ENCODE measurements at regions not wholly inside any gene's neighbourhood (a gene's known extent, or its start where the extent isn't known, plus 50 kb on each side); places are given as distances from the start of the nearest gene placed in this dataset.

GRCh38 chr9:14532456-14533115 lies 160.6 kb downstream of the ZDHHC21 start:
- Histone ChIP-seq H2BK5ac (ENCODE audit: low read depth, low read length) (no peak overlapping the region; the same call in 1 of the 2 replicates), H2BK20ac (ENCODE audit: low read length) (no peak overlapping the region; the same call in 1 of the 2 replicates), H3K23me2 (ENCODE audit: low read depth, low read length) (no peaks in the 10 kb centered on the region), H3K36me3 (ENCODE audit: control insufficient read depth in 2 of 4, insufficient read depth in 4 of 4, low read length in 3 of 4) (no peaks in the 10 kb centered on the region), H3K79me1 (ENCODE audit: low read depth, low read length) (no peaks in the 10 kb centered on the region), H2AK5ac (ENCODE audit: low read depth, low read length) (0 out of 2 replicates have a peak overlapping the region, but pooled peaks have one; percentile 26), H3K23ac (ENCODE audit: insufficient read length) (no peak overlapping the region), H3K18ac (ENCODE audit: extremely low read depth, low read length) (no peak overlapping the region), H3K27me3 (replicated peaks in 1 of 4; ENCODE audit: control insufficient read depth in 3 of 4, extremely low read depth in 1 of 4, insufficient read depth in 3 of 4, low read length in 3 of 4) (no peaks in the 10 kb centered on the region; a peak in 1 of 7 replicates), H3K4me3 (ENCODE audit: extremely low read depth in 1 of 4, insufficient read depth in 2 of 4, low read depth in 3 of 4, low read length in 4 of 4) (no peak overlapping the region), H2BK120ac (replicated peaks; ENCODE audit: low read depth, low read length) (no peak overlapping the region), H3K4ac (replicated peaks; ENCODE audit: insufficient read length, low read depth, low read length) (no peak overlapping the region), H3K27ac (ENCODE audit: low read depth, low read length) (no peak overlapping the region), H3K4me2 (ENCODE audit: insufficient read depth in 1 of 2, low read depth in 2 of 2, low read length in 2 of 2) (no peak overlapping the region), H3K9me3 (ENCODE audit: insufficient read depth in 2 of 2, low read depth in 1 of 2, low read length in 1 of 2) (no peaks in the 10 kb centered on the region), H4K8ac (ENCODE audit: extremely low read depth, insufficient read depth, low read length) (no peak overlapping the region), H3K14ac (ENCODE audit: insufficient read length) (no peak overlapping the region), H2BK15ac (ENCODE audit: low read length) (no peak overlapping the region; the same call in 1 of the 2 replicates), H4K20me1 (replicated peaks in 1 of 2; ENCODE audit: control insufficient read depth in 1 of 2, insufficient read depth in 2 of 2, low read length in 2 of 2) (no peaks in the 10 kb centered on the region), H4K91ac (replicated peaks; ENCODE audit: insufficient read length, low read length) (peak overlapping the region; percentile 79), H3K4me1 (replicated peaks in 1 of 4; ENCODE audit: control insufficient read depth in 3 of 4, insufficient read depth in 4 of 4, low read length in 3 of 4) (peaks cover 2 to 23% (median 10%) of the 10 kb centered on the region in 4 experiments), H2AFZ (ENCODE audit: low read length) (0 out of 2 replicates have a peak overlapping the region, but pooled peaks have one; percentile 6), H4K5ac (ENCODE audit: insufficient read length, low read depth, low read length) (no peak overlapping the region), H3K79me2 (ENCODE audit: control insufficient read depth in 1 of 2, insufficient read depth in 2 of 2, low read length in 2 of 2) (no peaks in the 10 kb centered on the region), H2BK12ac (ENCODE audit: low read depth, low read length) (no peak overlapping the region), H3K9ac (replicated peaks in 1 of 4; ENCODE audit: extremely low read depth in 1 of 4, low read depth in 3 of 4, low read length in 3 of 4) (no peak overlapping the region), H3K56ac (replicated peaks; ENCODE audit: insufficient read length, low read depth, low read length) (no peak overlapping the region)
- ChIA-PET CTCF (ENCODE audit: partially characterized antibody) (interaction anchor here (1.2 to 2.2 kb wide), 4 partner anchors 15 to 236 kb away, joined by 3 to 8 read pairs (median 4); no protein-coding TSS in a partner anchor), POLR2A (ENCODE audit: partially characterized antibody) (interaction anchor here (1.0 kb wide), 1 partner anchor 10 kb away, joined by 6 read pairs; no protein-coding TSS in a partner anchor)
- no peak for TF ChIP-seq CEBPB (IDR thresholded peaks at IDR 0.05; ENCODE audit: low read depth, low read length)
- TF ChIP-seq BCL11A (IDR thresholded peaks at IDR 0.05; ENCODE audit: low read depth in 2 of 2, low read length in 2 of 2): no peak
- no peak for TF ChIP-seq E2F6 (IDR thresholded peaks at IDR 0.05)
- TF ChIP-seq CHD1 (IDR thresholded peaks at IDR 0.05; ENCODE audit: low read depth, low read length): no peak
- no peak for TF ChIP-seq RXRA (IDR thresholded peaks at IDR 0.05; ENCODE audit: insufficient read depth, low read depth, low read length)
- no peak for TF ChIP-seq CBX8 (IDR thresholded peaks at IDR 0.05; ENCODE audit: borderline replicate concordance, low read depth, low read length)
- no peak for TF ChIP-seq RAD21 (IDR thresholded peaks at IDR 0.05 in 1 of 2, conservative IDR thresholded peaks at IDR 0.05 in 1 of 2; ENCODE audit: low read depth in 2 of 2, low read length in 2 of 2)
- TF ChIP-seq HDAC2 (IDR thresholded peaks at IDR 0.05; ENCODE audit: borderline replicate concordance in 1 of 2, low read depth in 2 of 2, low read length in 2 of 2): no peak
- DNase-seq (ENCODE audit: low read depth in 1 of 2, low spot score in 2 of 2) (no peak), FAIRE-seq (no peak)
- WGBS, 2 experiments (ENCODE audit: extremely low coverage in 1 of 2, insufficient coverage in 1 of 2, insufficient read length in 1 of 2, insufficient replicate concordance in 2 of 2, low coverage in 1 of 2, low lambda C conversion rate in 2 of 2, missing lambda C conversion rate in 1 of 2): 93% methylated on average over 7 of the region's 7 CpGs; no CpG with 5 or more reads in 1 of the 2 experiments
